Osteocyte (in vitro differentiated cells): ENCODE measurements at regions not wholly inside any gene's neighbourhood (a gene's known extent, or its start where the extent isn't known, plus 50 kb on each side); places are given as distances from the start of the nearest gene placed in this dataset.

Experiments used
- DNase-seq: peaks from one replicate; pipeline ENCODE4 v3.0.0; 2021; ENCODE audit warnings: mixed read lengths; ENCODE audit not compliant: unreplicated experiment; ENCODE audit errors: extremely low spot score
- H3K27ac Mint-ChIP-seq: one replicate; pipeline ENCODE4 v1.8.0; 2021; ENCODE audit warnings: mild to moderate bottlenecking, mixed read lengths; ENCODE audit not compliant: unreplicated experiment
- H3K27me3 Mint-ChIP-seq: one replicate; pipeline ENCODE4 v1.8.0; 2021; ENCODE audit warnings: mixed read lengths; ENCODE audit not compliant: unreplicated experiment
- H3K36me3 Mint-ChIP-seq: one replicate; pipeline ENCODE4 v1.8.0; 2021; ENCODE audit warnings: mixed read lengths; ENCODE audit not compliant: unreplicated experiment
- H3K4me1 Mint-ChIP-seq: one replicate; pipeline ENCODE4 v1.8.0; 2021; ENCODE audit warnings: mixed read lengths; ENCODE audit not compliant: unreplicated experiment
- H3K4me3 Mint-ChIP-seq: one replicate; pipeline ENCODE4 v1.8.0; 2021; ENCODE audit warnings: mild to moderate bottlenecking, moderate library complexity, mixed read lengths; ENCODE audit not compliant: unreplicated experiment
- H3K9me3 Mint-ChIP-seq: one replicate; pipeline ENCODE4 v1.8.0; 2021; ENCODE audit warnings: mixed read lengths; ENCODE audit not compliant: unreplicated experiment
- TF ChIP-seq, protein P1 (sequence below): fragments of 200-600 bp; sonication (generic); IDR thresholded peaks from 2 replicates; pipeline ENCODE4 v1.5.0; 2021; ENCODE audit warnings: antibody characterized with exemption, mild to moderate bottlenecking, moderate library complexity

DNA sequence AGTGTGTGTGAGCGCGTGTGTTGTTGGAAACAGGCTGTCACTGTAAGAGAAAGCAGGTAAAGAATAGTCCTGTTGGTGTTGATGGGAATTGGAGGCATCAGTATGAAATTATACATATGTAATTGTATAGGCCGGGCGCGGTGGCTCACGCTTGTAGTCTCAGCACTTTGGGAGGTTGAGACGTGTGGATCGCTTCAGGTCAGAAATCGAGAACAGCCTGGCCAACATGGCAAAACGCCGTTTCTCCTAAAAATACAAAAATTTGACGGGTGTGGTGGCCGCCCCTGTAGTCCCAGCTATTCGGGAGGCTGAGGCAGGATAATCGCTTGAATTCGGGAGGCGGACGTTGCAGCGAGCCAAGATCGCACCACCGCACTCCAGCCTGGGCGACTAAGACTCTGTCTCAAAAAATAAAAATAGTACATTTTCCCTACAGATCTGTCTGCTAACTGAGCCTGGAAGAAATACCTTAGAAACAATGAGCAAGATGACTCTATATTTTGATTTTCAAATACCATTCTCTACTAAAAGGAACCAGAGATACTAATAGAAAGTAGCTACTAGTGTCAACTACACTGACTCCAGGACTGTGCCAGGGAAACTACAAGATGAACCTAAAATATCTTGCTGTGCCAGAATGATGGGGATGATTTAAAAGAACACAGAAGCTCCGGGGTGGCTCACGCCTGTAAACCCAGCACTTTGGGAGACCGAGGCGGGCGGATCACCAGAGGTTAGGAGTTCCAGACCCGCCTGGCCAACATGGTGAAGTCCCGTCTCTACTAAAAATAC is 110.8 kb downstream of the TRIM27 start:
- H3K4me3 Mint-ChIP-seq = no peak overlapping the region
- H3K9me3 Mint-ChIP-seq = no peaks in the 10 kb centered on the region
- DNase-seq = no peak
- no peaks in the 10 kb centered on the region for H3K36me3 Mint-ChIP-seq
- H3K4me1 Mint-ChIP-seq = peaks cover 41% of the 10 kb centered on the region
- H3K27me3 Mint-ChIP-seq = peaks cover 90% of the 10 kb centered on the region
- TF ChIP-seq, protein P1, sequence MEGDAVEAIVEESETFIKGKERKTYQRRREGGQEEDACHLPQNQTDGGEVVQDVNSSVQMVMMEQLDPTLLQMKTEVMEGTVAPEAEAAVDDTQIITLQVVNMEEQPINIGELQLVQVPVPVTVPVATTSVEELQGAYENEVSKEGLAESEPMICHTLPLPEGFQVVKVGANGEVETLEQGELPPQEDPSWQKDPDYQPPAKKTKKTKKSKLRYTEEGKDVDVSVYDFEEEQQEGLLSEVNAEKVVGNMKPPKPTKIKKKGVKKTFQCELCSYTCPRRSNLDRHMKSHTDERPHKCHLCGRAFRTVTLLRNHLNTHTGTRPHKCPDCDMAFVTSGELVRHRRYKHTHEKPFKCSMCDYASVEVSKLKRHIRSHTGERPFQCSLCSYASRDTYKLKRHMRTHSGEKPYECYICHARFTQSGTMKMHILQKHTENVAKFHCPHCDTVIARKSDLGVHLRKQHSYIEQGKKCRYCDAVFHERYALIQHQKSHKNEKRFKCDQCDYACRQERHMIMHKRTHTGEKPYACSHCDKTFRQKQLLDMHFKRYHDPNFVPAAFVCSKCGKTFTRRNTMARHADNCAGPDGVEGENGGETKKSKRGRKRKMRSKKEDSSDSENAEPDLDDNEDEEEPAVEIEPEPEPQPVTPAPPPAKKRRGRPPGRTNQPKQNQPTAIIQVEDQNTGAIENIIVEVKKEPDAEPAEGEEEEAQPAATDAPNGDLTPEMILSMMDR = no peak
- H3K27ac Mint-ChIP-seq = no peak overlapping the region

DNA sequence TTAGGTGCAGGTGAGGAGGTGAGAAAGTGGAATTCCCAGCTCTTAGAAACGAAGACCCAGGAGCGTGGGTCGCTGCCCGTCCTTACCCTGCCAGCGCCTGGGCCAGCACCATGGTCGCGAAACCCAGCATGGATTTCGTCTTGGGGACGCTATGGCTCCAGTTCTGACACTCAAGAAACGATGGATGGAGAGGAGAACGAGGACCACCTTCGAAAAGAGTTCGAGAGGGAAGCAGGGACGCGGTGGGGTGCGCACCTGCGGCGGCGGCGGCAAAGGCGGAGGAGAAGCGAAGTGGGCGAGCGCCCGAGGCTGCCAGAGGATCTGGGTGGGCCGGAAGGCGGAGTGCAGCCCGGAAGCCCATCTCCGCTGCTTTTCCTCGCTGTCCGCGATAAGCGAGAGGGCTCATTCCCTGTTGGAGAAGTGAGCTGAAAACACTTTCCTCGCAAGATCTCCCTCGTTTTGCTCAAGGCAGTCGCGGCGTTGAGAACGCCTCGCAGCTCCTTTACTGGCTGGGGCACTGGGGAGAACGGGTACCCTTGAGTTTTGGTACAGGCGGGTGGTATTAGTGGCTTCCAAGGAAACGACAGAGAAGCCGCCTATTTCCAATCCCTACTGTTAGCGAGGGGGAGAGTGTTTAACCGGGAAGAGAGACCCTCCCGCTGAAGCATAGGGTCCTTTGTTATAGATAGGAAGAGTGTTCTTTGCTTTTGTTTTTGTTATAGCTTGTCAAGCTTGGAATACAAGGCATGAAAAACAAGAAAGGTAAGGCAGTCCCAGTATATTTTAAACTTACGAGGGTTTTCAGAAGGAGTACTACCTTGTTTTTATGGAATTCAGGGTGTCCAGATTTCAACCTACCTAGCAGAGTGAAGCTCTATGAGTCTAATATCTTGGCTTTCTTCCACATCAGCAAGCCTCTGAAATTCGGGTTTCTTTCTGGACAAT is 109.5 kb downstream of the TRIM27 start:
- Mint-ChIP-seq H3K27me3 (peaks cover 91% of the 10 kb centered on the region), H3K4me3 (peak overlapping the region; percentile 64), H3K27ac (no peak overlapping the region), H3K36me3 (no peaks in the 10 kb centered on the region), H3K4me1 (peaks cover 35% of the 10 kb centered on the region), H3K9me3 (no peaks in the 10 kb centered on the region)
- TF ChIP-seq, protein P1 = no peak
- DNase-seq = no peak

DNA sequence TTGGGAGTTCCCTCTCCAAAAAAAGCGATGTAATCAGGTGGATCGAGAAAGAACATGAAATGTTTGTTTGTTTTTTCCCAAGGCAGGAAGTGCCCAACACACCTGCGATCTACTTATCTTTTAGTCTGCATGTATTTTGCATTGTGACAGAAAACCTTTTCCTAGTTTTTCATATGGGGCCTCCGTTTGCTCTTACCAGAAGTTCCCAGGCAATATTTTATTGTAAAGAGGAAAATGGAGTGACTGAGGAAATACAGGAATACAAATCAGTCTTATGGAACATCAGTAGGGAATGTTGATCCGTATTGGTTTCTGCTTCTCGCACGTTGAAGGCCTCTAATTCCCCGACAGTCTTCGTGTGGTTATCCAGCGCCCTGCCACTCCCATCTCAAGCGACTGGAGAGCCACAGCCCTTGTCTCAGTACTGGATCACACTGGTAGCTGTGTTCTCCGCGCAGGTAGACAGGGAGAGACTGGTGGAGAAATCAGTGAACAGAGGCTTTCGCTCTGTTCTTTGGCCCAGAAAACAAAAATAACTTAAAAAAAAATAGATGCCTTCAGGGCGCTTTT is 107.4 kb downstream of the TRIM27 start:
- Mint-ChIP-seq H3K4me1 (peaks cover 24% of the 10 kb centered on the region), H3K9me3 (no peaks in the 10 kb centered on the region), H3K4me3 (no peak overlapping the region), H3K27me3 (peaks cover 73% of the 10 kb centered on the region), H3K36me3 (no peaks in the 10 kb centered on the region), H3K27ac (no peak overlapping the region)
- DNase-seq = no peak
- TF ChIP-seq, protein P1 = no peak

DNA sequence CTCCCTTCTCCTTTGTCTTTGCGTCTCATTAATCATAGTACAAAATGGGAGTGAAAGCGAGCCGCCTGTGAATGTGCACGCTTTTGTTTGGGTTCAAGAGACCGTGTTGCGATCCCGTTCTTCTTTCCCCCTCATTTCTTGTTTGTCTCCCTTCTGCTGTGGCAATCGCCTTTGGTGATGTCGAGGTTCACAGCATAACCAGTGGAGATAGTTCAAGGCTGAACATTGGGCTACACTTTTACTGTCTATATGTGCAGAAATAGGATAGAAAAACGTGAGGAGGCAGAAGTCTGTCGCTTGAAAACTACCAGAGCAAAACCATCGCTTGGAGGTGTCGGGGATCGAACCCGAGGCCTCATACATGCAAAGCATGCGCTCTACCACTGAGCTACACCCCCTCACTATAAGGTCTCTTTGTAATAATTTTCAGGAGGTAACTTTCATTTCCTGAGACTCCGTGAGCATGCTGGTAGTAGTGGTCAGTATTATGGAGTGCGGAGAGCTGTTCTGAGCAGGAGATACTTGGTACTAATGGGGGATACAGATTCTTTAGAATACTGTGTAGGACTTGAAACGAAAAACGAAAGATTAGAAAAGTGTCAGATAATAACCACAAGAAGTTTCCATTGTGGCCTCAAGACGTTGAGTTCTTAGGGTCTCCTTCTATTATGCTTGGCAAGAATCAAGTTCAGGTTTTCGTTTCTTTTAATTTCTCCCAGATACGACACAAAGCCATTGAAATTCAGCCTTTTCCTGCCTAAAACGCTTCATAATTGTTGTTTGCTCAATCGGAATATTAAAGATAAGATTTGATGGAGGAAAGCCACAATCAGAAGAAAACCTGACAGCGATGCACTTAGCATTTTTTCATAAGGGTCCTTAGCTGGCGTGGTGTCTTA is 106.6 kb downstream of the TRIM27 start:
- Mint-ChIP-seq H3K36me3 (peaks cover 2% of the 10 kb centered on the region), H3K9me3 (no peaks in the 10 kb centered on the region), H3K4me3 (peak overlapping the region; percentile 28), H3K4me1 (peaks cover 24% of the 10 kb centered on the region), H3K27ac (no peak overlapping the region), H3K27me3 (peaks cover 70% of the 10 kb centered on the region)
- TF ChIP-seq, protein P1 = no peak
- no peak for DNase-seq
